AG10803 (cell line): ENCODE measurements at regions not wholly inside any gene's neighbourhood (a gene's known extent, or its start where the extent isn't known, plus 50 kb on each side); places are given as distances from the start of the nearest gene placed in this dataset.
"Not testable (repeated sequence)": the region's sequence is repeated elsewhere in the genome, so short reads cannot be mapped to it uniquely, and the experiment has no call there.

Experiments used
- DNase-seq: peaks from one replicate; pipeline ENCODE4 v3.0.0; 2010; ENCODE audit warnings: low read depth
- H3K4me3 ChIP-seq: 2 replicates; pipeline ENCODE4 v1.5.1; 2011; ENCODE audit warnings: mild to moderate bottlenecking, low read length, control low read depth
- CTCF ChIP-seq: conservative IDR thresholded peaks from 2 replicates; pipeline ENCODE4 v1.5.1; 2011; ENCODE audit warnings: mild to moderate bottlenecking, low read length, control low read depth, inconsistent platforms

DNA sequence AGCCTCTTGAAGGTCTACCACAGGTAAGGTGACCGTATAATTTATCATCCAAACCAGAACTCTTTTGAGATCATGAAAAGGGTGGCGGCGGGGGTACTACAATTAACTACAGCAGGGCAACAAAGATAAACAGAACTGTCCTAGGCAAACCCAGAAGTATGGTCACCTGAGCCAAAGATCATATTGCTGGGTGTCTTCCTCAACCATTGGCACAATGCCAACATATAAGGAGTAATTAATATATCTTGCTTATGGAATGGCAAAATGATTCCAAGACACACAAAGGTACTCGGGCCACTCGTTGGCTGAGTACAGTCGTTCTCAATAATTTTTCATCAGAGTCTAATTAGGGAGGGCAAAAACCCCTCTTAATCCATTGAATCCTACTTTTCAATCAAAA is 273.3 kb downstream of the QDPR start:
- H3K4me3 ChIP-seq = no peak overlapping the region
- no peak for DNase-seq
- no peak for TF ChIP-seq CTCF

DNA sequence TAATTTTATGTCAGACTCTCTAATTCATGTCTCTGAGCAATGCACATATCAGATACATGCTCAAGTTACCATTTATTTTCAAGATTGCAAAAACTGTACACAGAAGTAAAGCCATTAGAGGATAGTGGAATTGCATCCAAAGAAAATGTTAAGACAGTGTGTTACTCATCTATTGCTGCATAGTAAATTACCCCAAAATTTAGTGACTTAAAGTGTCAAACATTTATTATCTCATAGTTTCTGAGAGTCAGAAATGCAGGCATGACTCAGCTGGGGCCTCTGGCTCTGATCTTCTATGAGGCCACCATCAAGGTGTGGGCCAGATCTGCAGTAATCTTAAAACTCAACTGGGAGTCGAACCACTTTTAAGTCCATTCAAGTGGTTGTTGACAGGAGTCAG is 275.2 kb downstream of the QDPR start:
- DNase-seq = peak; percentile 68
- TF ChIP-seq CTCF = no peak

DNA sequence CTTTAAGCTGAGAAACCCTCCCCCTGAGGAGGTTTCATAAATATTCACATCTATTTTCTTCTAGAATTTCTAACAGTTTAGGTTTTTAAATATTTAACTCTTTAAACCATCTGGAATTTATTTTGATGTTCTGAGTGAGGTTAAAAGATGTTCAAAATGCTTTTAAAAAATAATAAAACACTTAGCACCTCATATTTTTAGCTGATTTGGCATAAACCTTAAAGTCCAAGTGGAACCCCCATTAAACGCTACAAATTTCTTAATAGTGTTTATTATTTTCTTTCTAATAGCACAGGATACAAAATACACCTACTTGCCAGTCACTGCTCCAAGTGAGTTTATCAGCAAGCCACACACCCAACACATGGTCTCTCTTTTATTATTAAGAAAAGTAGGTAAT is 277.2 kb downstream of the QDPR start:
- H3K4me3 ChIP-seq = no peak overlapping the region
- DNase-seq = no peak
- TF ChIP-seq CTCF = no peak

More for the DNA sequence above, 275.2 kb downstream of the QDPR start:
- no peak overlapping the region for H3K4me3 ChIP-seq

DNA sequence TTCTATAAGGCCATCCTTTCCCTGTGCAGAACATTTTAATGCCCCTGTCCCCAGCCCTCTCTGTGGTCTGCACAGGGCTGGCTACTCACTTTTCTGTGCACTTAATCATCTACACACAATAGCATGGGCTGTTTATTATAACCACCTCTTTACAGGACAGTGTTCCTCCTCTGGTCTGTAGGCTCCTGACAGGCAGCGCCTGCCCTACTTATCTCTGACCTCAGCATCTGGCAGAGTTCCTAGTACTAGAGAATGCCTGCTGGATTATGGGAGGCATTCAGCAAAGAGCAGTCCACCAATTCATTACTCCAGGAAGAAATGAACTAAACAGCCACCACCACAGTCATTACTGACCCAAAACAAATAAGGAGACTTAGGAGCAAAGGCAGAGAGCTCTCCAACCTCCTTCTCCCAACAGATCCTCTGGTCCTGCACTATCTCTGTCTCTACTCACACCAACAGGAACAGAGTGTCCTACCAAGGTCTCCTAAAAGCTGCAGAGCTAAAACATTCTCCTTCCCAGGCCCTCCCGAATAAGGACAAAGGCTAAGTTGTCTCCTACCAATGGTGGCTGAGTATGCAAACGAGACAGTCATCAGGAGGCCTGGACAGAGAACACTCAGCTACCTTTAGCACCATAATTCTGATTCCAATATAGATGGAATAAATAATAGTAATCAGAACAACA is 279.2 kb downstream of the QDPR start:
- no peak overlapping the region for H3K4me3 ChIP-seq
- no peak for TF ChIP-seq CTCF
- peak; percentile 65 for DNase-seq

- not testable (repeated sequence) for DNase-seq, H3K4me3 ChIP-seq
Measured at GRCh38 chr4:17231880-17232475, 279.9 kb downstream of the QDPR start.

DNA sequence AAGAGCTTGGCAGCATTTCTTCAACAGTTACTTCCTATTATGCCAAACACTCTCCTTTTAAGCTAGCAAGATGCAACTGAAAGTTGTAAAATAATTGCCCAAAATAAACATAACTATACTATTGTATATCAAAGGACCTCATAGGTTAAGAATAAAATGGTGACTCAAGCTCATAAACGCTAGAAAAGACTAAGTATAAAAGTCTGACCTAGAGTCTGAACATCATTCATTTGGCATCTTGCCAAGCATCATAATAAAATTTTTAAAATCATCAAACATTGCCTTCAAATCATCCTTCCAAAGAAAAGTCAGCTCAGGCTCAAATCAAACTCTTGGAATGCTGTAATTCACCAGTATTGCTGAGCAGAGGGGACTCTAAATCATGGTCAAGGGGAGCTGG is 281.2 kb downstream of the QDPR start:
- H3K4me3 ChIP-seq = no peak overlapping the region
- TF ChIP-seq CTCF = no peak
- DNase-seq = no peak

GRCh38 chr4:17220816-17221215 is 291.1 kb downstream of the QDPR start:
- no peak for TF ChIP-seq CTCF
- DNase-seq = no peak
- H3K4me3 ChIP-seq = no peak overlapping the region
